ENCODE measurements at regions not wholly inside any gene's neighbourhood (a gene's known extent, or its start where the extent isn't known, plus 50 kb on each side); places are given as distances from the start of the nearest gene placed in this dataset.
"Not testable (repeated sequence)": the region's sequence is repeated elsewhere in the genome, so short reads cannot be mapped to it uniquely, and the experiment has no call there.

- no peak for DNase-seq
Observed at GRCh38 chr22:34608540-34609115, 457.3 kb upstream of the ISX start.

DNA sequence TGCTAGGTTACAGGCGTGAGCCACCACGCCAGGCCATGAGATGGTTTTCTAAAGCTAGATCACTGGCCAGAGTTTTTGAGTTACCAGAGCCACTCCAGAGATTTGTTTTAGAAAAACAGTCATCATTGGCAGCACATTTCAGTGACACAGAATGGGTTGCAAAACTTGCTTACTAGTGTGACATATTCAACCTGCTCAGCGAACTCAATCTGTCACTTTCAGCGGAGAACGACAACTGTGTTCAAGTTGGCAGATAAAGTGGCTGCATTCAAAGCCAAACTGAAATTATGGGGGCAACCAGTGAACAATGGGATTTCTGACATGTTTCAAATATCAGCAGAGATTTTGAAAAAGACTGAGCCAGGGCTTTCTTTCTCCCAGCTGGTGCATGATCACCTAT, 456.3 kb upstream of the ISX start:
- DNase-seq = no peak

- no peak for DNase-seq
Observed at GRCh38 chr22:34620161-34620560, 445.8 kb upstream of the ISX start.

DNA sequence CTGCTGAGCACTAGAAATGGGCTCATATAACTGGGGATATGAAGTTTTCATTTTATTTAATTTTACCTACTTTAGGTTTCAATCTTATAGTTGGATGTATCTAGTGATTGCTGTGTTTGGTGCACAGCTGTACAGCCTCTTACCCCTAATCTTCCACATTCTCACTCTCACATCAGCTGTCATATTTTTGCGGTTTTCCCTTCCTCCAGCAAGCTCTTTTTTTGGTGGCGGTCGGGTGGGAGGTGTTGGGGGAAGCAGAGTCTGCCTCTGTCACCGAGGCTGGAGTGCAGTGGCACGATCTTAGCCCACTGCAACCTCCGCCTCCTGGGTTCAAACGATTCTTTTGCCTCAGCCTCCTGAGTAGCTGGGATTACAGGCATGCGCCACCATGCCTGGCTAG, 445.1 kb upstream of the ISX start:
- DNase-seq = no peak

GRCh38 chr22:34622602-34623001, 443.4 kb upstream of the ISX start:
- DNase-seq = no peak

DNA sequence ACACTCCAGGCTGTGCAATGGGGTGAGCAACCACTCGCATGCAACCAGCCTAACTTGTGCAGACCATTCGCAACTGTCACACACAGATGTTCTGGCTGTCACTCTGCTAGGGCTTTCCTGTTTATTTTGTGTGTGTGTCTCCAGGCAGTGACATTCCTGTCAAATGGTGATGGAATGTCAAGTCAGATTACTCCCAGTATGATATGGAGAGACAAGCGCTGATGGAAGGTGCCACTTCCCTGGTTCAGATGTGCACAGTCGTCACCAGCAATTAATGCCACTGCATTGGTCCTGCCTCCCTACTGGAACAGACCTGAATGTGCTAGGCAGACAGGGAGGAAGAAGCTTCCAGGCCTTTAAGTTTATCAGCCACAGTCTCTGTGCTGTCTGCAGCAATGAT, 442.4 kb upstream of the ISX start:
- no peak for DNase-seq

- not testable (repeated sequence) for DNase-seq
Observed at GRCh38 chr22:34625892-34626291, 440.1 kb upstream of the ISX start.

- no peak for DNase-seq
Observed at GRCh38 chr22:34638128-34638527, 427.8 kb upstream of the ISX start.

- DNase-seq = no peak
Observed at GRCh38 chr22:34639911-34640310, 426.0 kb upstream of the ISX start.

DNA sequence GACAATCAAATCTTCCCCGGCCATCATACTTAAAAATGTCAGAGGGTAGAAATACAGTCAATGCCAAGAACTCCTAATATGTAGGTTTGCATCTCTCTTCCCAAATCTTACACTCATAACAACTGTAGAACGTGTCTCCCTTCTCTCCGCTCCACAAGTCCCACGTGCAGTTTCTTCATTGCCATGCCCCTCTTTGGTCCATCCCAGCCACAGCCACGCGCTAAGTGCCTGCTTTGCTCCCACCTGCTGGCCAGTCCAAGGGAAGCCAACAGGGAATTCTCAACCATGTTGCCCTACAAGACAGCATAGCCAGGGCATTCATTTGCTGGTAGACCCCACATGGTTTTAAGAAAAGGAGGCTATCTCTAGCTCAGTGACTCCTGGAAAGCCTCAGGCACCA, 420.6 kb upstream of the ISX start:
- no peak for DNase-seq

DNA sequence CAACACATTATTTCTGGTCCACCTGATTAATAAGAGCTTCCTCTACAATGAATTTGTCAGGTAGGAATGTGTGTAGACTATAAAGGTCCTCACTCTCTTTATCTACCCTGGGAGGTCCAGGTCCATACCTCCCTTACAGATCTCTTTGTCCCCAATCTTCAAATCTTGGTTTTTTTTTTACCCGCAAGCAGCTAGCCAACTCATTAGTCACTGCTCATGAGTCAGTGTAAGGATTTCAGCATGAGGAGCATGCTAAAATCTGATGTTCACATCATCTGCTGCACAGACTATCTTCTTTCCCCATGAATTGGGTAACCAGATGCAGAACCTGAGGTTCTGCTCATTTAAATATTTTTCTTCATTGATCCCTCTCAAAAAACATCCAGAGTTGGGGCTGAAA, 397.0 kb upstream of the ISX start:
- DNase-seq = no peak

GRCh38 chr22:34683031-34683430, 382.9 kb upstream of the ISX start:
- DNase-seq = not testable (repeated sequence)

GRCh38 chr22:34684278-34684677, 381.7 kb upstream of the ISX start:
- not testable (repeated sequence) for DNase-seq

- no peak for DNase-seq
Observed at GRCh38 chr22:34687116-34687515, 378.8 kb upstream of the ISX start.

- no peak for DNase-seq
Observed at GRCh38 chr22:34688825-34689224, 377.1 kb upstream of the ISX start.

DNA sequence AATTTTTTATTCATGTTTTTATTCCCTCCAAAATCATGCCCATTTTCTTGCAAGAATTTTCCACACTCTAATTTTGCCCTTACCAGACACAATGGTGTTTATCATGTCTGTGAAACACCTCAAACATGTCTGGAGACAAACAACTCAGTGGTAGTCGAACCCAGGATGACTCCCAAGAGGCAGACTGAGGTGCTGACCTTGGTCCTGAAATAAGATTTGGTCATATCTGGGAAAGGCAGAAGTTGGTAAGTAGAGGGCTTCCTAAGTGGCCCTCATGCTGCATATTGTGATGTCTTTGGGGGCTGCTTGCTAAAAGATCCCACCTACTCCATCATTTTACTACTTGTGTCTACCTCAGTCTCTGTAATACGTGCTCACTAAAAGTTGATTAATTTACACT, 369.4 kb upstream of the ISX start:
- DNase-seq = no peak

DNA sequence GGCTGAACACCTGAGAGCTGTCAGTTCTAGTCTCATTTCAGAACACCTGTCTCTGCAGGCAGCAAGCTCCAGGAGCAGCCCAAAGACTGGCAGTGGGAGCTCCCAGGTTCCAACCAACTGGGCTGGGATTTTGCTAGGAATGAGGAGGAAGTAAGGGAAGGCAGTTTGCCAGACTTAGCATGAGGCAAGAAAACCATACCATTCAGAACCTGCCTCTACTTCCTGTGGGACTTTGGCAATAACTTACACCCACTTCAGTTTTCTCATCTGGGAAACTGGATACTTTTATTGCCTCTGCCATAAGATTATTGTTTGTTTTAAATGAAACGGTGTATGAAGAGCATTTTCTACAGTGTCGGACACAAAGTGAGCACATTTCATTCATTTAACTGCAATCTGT, 363.7 kb upstream of the ISX start:
- no peak for DNase-seq

DNA sequence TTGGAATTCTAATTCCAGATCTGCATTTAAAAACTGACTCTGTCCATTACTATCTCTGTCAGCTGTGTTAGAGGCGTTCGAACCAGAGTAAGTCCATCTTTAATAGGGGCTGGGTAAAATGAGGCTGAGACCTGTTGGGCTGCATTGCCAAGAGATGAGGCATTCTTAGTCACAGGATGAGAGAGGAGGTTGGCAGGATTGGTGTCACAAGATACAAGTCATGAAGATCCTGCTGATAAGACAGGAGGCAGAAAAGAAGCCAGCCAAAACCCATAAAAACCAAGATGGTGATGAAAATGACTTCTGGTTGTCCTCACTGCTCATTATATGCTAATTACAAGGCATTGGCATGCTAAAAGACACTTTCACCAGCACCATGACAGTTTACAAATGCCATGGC, 356.3 kb upstream of the ISX start:
- no peak for DNase-seq

DNA sequence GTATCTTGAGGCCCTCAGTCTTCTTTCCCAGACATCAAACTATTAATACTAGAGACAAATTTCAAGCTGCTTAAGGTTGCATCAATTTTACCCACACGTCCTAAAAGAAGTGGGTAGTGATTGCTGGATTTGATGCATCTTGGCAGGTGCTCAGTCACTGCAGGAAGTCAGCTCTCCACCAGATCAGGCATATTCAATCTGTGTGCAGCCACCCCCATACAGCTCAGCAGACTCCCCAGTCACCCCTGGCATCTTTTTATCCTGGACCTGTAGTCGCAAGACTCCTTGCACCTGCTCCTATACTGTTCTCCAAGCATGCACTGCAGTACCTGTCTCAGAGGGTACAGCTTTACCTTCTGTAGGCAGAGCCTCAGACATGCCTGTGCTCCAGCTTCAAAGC, 343.1 kb upstream of the ISX start:
- no peak for DNase-seq

DNA sequence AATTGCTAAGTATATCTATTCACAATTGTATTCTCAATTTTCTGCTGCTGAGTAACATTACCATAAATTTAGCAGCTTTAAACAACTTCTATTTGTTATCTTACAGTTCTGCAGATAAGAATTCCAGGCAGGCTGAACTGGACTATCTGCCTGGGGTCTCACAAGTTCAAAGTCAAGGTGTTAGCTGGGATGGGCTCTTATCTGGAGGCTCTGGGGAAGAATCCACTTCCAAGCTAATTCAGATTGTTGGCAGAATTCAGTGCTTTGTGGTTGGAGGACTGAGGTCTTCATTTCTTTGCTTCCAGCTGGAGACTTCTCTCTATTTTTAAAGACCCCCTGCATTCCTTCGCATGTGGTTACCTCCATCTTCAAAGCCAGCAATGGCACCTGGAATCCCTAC, 329.9 kb upstream of the ISX start:
- no peak for DNase-seq

DNA sequence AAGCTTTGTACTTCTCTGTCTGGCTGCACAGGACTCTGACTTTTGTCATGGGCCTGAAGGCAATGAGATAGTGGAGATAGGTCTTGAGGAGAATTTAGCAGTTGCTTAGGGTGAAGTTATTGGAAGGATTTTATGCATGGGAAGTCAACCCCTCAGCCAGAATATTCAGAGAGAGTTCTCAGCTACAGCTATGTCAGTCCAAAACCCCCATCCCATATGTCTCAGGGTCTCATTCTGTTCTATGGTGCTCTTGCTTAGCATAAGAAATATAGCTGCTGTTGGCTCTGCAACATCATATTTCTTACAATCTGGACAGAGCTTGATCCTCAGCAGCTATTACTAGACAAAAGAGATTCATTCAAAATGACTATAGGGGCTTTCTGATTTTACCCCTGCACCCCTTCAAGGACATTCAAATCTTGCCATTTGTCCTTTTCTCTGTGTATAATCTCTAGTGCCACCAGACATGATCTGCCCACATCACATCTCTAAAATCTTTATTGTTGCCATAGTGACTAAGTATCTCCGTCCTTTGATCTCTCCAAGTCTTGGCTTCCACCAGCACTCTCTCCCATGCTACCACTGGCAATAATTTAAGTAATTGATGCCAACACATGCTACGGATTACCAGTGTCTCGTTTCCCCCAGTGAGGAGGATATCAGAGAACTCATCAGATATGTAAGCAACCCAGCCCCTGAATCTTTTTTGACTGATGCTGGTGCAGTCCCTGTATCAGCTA, 327.1 kb upstream of the ISX start:
- no peak for DNase-seq

DNA sequence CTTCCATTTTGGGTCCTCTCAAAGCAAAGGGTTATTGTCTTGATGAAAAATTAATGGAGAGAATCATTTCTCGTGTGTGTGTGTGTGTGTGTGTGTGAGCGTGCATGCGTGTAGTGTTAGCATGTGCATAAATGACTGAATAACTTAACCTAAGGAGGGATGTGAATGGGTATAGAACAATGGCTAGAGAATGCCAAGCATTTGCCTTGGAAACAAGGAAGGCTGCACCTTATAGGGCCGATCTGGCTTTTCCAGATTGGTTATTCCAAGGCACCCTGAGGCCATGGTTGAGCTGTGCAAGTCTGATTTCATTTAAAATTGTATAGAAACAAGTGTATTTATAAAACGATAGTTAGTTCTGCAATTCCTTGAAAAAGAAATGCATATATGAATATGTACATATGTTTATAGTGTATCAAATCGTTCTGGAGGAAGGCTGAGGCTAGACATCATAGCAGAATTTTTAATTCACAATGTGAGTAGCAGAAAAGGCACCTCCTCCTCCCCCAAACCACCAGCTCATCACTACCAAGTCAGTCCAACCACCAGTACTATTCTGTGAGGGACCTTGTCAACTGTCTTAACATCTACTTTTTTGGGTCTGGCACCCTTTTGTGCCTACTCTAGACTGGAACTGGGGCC, 322.7 kb upstream of the ISX start:
- DNase-seq = no peak

DNA sequence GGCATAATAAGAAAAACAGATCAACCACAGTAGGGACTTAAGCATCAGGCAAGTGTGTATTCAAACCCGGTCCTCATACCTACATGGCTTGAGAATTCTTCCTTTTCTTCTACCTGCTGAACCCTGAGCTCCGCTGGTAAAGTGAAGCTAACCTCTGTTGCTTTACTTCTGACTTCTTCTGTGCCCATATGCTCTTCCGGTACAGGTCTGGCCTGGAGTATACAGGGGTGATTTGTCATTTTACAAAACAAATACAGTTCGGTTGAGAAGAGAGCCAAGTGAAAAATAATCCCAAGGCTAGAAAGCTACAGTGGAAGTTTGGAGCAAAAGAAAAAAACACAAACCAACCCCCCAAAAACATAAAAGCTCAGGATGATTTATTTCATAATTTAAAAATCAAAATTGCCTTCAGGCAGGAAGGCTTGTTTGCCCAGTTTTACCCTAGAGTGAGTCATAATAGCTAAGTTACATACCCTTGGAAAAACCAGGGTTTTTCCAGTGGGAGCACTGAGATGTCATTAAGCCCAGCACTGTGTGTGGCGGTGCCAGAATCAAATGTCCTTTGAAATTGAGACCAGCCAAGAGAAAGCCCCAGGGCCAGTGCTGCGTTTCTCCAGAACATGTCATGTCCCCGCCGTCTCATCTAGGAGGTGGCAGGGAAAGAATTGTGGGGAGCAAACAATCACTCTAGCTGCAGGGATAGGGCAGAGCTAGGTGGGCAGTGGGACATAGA, 305.5 kb upstream of the ISX start:
- DNase-seq = no peak

DNA sequence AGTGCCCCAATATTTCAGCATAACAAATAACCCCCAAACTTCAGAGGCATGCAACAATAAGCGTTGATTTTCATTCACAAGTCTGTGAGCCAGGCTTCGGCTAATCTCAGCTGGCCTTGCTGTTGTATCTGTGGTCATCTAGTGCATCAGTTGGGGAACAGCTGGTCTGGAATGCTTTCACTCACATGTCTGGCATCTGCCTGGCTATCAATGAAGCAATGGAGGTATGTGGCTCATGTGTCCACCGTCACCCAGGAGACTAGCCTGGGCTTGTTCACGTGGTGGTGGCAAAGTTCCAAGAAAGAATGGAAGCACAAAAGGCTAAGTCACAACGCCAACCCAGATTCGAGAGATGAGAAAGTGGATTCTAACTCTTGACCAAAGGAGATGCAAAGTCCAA, 304.8 kb upstream of the ISX start:
- no peak for DNase-seq

All from NCI-H2171 treated with DMSO at 0.1 percent for 48 hours (cell line).